Smooth muscle cell (in vitro differentiated cells): ENCODE measurements at regions not wholly inside any gene's neighbourhood (a gene's known extent, or its start where the extent isn't known, plus 50 kb on each side); places are given as distances from the start of the nearest gene placed in this dataset.

Experiments used
- DNase-seq: peaks from one replicate; lab custom pipeline; 2025; ENCODE audit not compliant: unreplicated experiment; lab: John Stamatoyannopoulos, UW
- H2AFZ ChIP-seq: fragments of 200-600 bp; sonication (generic); 2 replicates; pipeline ENCODE4 v1.6.0; 2016; ENCODE audit warnings: antibody characterized with exemption, low read depth, mild to moderate bottlenecking
- H3F3A ChIP-seq: fragments of 200-600 bp; sonication (generic); 2 replicates; pipeline ENCODE4 v1.6.0; 2017; ENCODE audit warnings: antibody characterized with exemption, low read depth
- H3K27ac ChIP-seq: fragments of 200-600 bp; sonication (generic); 2 replicates; pipeline ENCODE4 v1.5.1; 2016; ENCODE audit warnings: low read depth, mild to moderate bottlenecking
- H3K27me3 ChIP-seq: fragments of 200-600 bp; sonication (generic); 2 replicates; pipeline ENCODE4 v1.6.1; 2016; ENCODE audit warnings: low read depth, mild to moderate bottlenecking
- H3K36me3 ChIP-seq: fragments of 200-600 bp; sonication (generic); 2 replicates; pipeline ENCODE4 v1.5.1; 2016; ENCODE audit warnings: low read depth
- H3K4me1 ChIP-seq: fragments of 200-600 bp; sonication (generic); 2 replicates; pipeline ENCODE4 v1.5.1; 2016; ENCODE audit warnings: low read depth
- H3K4me2 ChIP-seq: fragments of 200-600 bp; sonication (generic); 2 replicates; pipeline ENCODE4 v1.6.0; 2016; ENCODE audit warnings: mild to moderate bottlenecking
- H3K4me3 ChIP-seq: fragments of 200-600 bp; sonication (generic); 2 replicates; pipeline ENCODE4 v1.5.1; 2016; ENCODE audit warnings: mild to moderate bottlenecking
- H3K79me2 ChIP-seq: fragments of 200-600 bp; sonication (generic); 2 replicates; pipeline ENCODE4 v1.6.0; 2016; ENCODE audit warnings: low read depth, mild to moderate bottlenecking
- H3K9ac ChIP-seq: fragments of 200-600 bp; sonication (generic); 2 replicates; pipeline ENCODE4 v1.6.0; 2016; ENCODE audit warnings: low read depth
- H3K9me3 ChIP-seq: fragments of 200-600 bp; sonication (generic); replicated peaks from 2 replicates; pipeline ENCODE4 v1.5.1; 2016; ENCODE audit warnings: low read depth
- H4K20me1 ChIP-seq: fragments of 200-600 bp; sonication (generic); 2 replicates; pipeline ENCODE4 v1.6.0; 2016; ENCODE audit warnings: low read depth
- WGBS: methylation state at CpG from one replicate; pipeline ENCODE4 v1.1.7; 2016; ENCODE audit warnings: low lambda C conversion rate; 5-methylcytosine and 5-hydroxymethylcytosine counted together
- TF ChIP-seq, protein P1 (sequence below): fragments of 200-600 bp; sonication (generic); IDR thresholded peaks from 2 replicates; pipeline ENCODE4 v1.5.1; 2017; ENCODE audit warnings: borderline replicate concordance, mild to moderate bottlenecking, antibody characterized with exemption; ENCODE audit not compliant: insufficient read depth, poor library complexity, severe bottlenecking

DNA sequence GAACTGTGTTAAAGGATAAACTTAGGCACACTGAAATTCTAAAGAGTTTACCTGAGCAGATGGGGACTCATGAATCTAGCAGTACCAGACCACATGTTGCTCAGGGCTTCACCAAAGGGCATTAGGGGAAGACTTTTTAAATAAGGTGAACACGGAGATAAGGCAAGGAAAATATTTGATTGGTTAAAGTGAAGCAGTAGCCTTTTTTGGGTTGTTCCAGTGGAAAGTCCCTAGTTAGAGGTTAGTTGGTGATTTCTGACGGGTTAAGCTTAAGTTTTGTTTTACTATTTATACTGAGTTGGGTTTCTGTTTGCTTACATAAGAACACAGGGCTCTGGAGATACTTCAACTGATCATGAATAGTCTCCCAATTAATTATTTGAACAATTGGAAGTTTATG is 722.5 kb downstream of the SOCS6 start:
- no peaks in the 10 kb centered on the region for H4K20me1 ChIP-seq
- no peaks in the 10 kb centered on the region for H3F3A ChIP-seq
- no peaks in the 10 kb centered on the region for H3K79me2 ChIP-seq
- TF ChIP-seq, protein P1, sequence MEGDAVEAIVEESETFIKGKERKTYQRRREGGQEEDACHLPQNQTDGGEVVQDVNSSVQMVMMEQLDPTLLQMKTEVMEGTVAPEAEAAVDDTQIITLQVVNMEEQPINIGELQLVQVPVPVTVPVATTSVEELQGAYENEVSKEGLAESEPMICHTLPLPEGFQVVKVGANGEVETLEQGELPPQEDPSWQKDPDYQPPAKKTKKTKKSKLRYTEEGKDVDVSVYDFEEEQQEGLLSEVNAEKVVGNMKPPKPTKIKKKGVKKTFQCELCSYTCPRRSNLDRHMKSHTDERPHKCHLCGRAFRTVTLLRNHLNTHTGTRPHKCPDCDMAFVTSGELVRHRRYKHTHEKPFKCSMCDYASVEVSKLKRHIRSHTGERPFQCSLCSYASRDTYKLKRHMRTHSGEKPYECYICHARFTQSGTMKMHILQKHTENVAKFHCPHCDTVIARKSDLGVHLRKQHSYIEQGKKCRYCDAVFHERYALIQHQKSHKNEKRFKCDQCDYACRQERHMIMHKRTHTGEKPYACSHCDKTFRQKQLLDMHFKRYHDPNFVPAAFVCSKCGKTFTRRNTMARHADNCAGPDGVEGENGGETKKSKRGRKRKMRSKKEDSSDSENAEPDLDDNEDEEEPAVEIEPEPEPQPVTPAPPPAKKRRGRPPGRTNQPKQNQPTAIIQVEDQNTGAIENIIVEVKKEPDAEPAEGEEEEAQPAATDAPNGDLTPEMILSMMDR = no peak
- H3K27ac ChIP-seq = no peak overlapping the region
- no peak overlapping the region for H3K4me3 ChIP-seq
- H3K9ac ChIP-seq = no peak overlapping the region
- no peak overlapping the region for H3K4me2 ChIP-seq
- WGBS = 82% methylated on average over 2 of the region's 2 CpGs
- DNase-seq = no peak
- H3K36me3 ChIP-seq = no peaks in the 10 kb centered on the region
- no peaks in the 10 kb centered on the region for H3K27me3 ChIP-seq
- H3K9me3 ChIP-seq = no peaks in the 10 kb centered on the region
- H2AFZ ChIP-seq = no peak overlapping the region
- no peaks in the 10 kb centered on the region for H3K4me1 ChIP-seq

- TF ChIP-seq, protein P1 = no peak
- Histone ChIP-seq H3K36me3 (no peaks in the 10 kb centered on the region), H3K4me2 (no peak overlapping the region), H3K4me1 (no peaks in the 10 kb centered on the region), H2AFZ (no peak overlapping the region), H3K9ac (no peak overlapping the region), H3K4me3 (no peak overlapping the region), H3F3A (no peaks in the 10 kb centered on the region), H4K20me1 (no peaks in the 10 kb centered on the region), H3K27me3 (no peaks in the 10 kb centered on the region), H3K9me3 (no peaks in the 10 kb centered on the region), H3K79me2 (no peaks in the 10 kb centered on the region), H3K27ac (no peak overlapping the region)
- no peak for DNase-seq
- WGBS = 80% methylated on average over 3 of the region's 3 CpGs
Observed at GRCh38 chr18:71008257-71008656, 719.4 kb downstream of the SOCS6 start.

DNA sequence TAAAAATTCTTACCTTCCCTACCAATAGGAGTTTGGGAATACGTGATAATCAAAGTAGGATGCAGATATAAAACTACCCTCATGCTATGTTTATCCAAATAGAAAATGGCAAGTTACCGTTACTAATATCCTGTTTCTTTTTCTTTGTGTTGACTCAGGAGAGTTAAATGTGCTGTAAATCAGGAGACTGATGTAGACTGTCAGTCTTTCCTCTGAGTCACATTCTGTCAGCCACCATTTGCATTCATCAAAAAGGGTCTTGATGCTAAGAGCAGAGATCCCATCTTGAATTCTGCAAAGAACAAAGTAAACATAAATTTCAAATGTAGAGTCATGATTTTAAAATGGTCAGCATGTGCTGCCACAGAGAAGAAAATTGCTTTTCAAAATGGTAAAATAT is 712.8 kb downstream of the SOCS6 start:
- no peaks in the 10 kb centered on the region for H3K4me1 ChIP-seq
- H3K4me2 ChIP-seq = no peak overlapping the region
- H3K36me3 ChIP-seq = no peaks in the 10 kb centered on the region
- no peaks in the 10 kb centered on the region for H3K79me2 ChIP-seq
- H2AFZ ChIP-seq = no peak overlapping the region
- no peaks in the 10 kb centered on the region for H3K9me3 ChIP-seq
- no peaks in the 10 kb centered on the region for H3F3A ChIP-seq
- TF ChIP-seq, protein P1 = no peak
- no peaks in the 10 kb centered on the region for H4K20me1 ChIP-seq
- WGBS = 79% methylated on average over 2 of the region's 2 CpGs
- no peak overlapping the region for H3K27ac ChIP-seq
- H3K9ac ChIP-seq = no peak overlapping the region
- no peak for DNase-seq
- H3K4me3 ChIP-seq = no peak overlapping the region
- H3K27me3 ChIP-seq = no peaks in the 10 kb centered on the region

- Histone ChIP-seq H3K79me2 (no peaks in the 10 kb centered on the region), H3K4me2 (no peak overlapping the region), H3F3A (no peaks in the 10 kb centered on the region), H3K9ac (no peak overlapping the region), H4K20me1 (no peaks in the 10 kb centered on the region), H3K27me3 (no peaks in the 10 kb centered on the region), H3K27ac (no peak overlapping the region), H3K36me3 (no peaks in the 10 kb centered on the region), H3K4me3 (no peak overlapping the region), H3K9me3 (no peaks in the 10 kb centered on the region), H2AFZ (no peak overlapping the region), H3K4me1 (no peaks in the 10 kb centered on the region)
- WGBS = 66% methylated on average over 5 of the region's 5 CpGs
- TF ChIP-seq, protein P1 = peak; percentile 11
- no peak for DNase-seq
Observed at GRCh38 chr18:70998490-70998889, 709.6 kb downstream of the SOCS6 start.
